HG03571 (cell line): ENCODE measurements at regions not wholly inside any gene's neighbourhood (a gene's known extent, or its start where the extent isn't known, plus 50 kb on each side); places are given as distances from the start of the nearest gene placed in this dataset.

Experiments
- ATAC-seq: cut with Tn5 transposase; IDR thresholded peaks from one replicate; pipeline ENCODE4 v1.9.1; 2021; ENCODE audit not compliant: unreplicated experiment

- ATAC-seq: no peak
These were observed 51.3 kb upstream of the CLDN18 start for GRCh38 chr3:137958636-137959035.
